Pancreas (tissue), 10 donors: ENCODE measurements at regions not wholly inside any gene's neighbourhood (a gene's known extent, or its start where the extent isn't known, plus 50 kb on each side); places are given as distances from the start of the nearest gene placed in this dataset.

Experiments used
- ATAC-seq, 4 donors: fragments of 200-7000 bp; cut with Tn5 transposase; one replicate each; pipeline versions ENCODE4 v1.8.0 to v1.9.1; 2020; ENCODE audit warnings: mild to moderate bottlenecking in 4 of 4, moderate library complexity in 4 of 4
- DNase-seq, 6 donors: peaks; one replicate each; pipeline ENCODE4 v3.0.0-alpha.2; 2020
- FAIRE-seq: peaks from 2 replicates; lab custom pipeline; 2012; peaks lifted over from hg19 to GRCh38; lab: Jason Lieb, UNC
- H3K27ac ChIP-seq, 4 donors: fragments of 200-600 bp; sonication (generic); 1 replicate in 3 of 4; 2 replicates in 1 of 4; pipeline versions ENCODE4 v1.5.0 to v1.8.0; 2020
- H3K27me3 ChIP-seq, 4 donors: fragments of 200-600 bp; one replicate each; pipeline ENCODE4 v1.8.0; 2021
- H3K36me3 ChIP-seq, 3 donors: fragments of 200-600 bp; sonication (generic) in 1 of 3; one replicate each; pipeline versions ENCODE4 v1.5.0 to v1.8.0; 2020 to 2021
- H3K4me1 ChIP-seq, 3 donors: fragments of 200-600 bp; one replicate each; pipeline ENCODE4 v1.8.0; 2021
- H3K4me3 ChIP-seq, 4 donors: fragments of 200-600 bp; sonication (generic) in 2 of 4; one replicate each; pipeline versions ENCODE4 v1.5.0 to v1.8.0; 2020 to 2021
- H3K9me3 ChIP-seq, 4 donors: fragments of 200-600 bp; one replicate each; pipeline ENCODE4 v1.8.0; 2021
- CTCF ChIP-seq, 4 donors: fragments of 200-600 bp; sonication (generic) in 3 of 4; IDR thresholded peaks; one replicate each; pipeline versions ENCODE4 v1.5.0 to v1.8.0; 2021; ENCODE audit warnings: antibody characterized with exemption in 4 of 4
- WGBS, 2 donors: extraction: QIAGEN DNeasy Blood & Tissue Kit; methylation state at CpG; one replicate each; pipeline ENCODE4 v1.1.7; 2013; 5-methylcytosine and 5-hydroxymethylcytosine counted together
- intact Hi-C, 3 donors: fragments of 100-400 bp; cut with DNase I; formaldehyde crosslinking; loops; one replicate each; pipeline versions ENCODE4 v1.11.1 to v1.14.2; 2022
- donor health status: healthy with polysubstance abuse.
- donor health status: DM: no; HTN: no; CAD: no; lungs with moderate emphysema.
- donor health status: DM: no; HTN: no; CAD: no.
- donor health status: control.
- donor health status: control.
- donor health status: Bipolar disorder and iron deficiency.
- donor health status: DM: yes; HTN: yes; CAD: no.
- donor health status: DM: no; HTN: no; CAD: no.
- donor health status: DM: no; HTN: no; CAD: no.
- donor health status: DM: yes; HTN: yes; CAD: no.

- ATAC-seq, result no peak
- no peak for TF ChIP-seq CTCF (IDR thresholded peaks at IDR 0.05)
- no peak for FAIRE-seq
These were observed 116.3 kb upstream of the SLC25A48 start for GRCh38 chr5:135718151-135718550.

GRCh38 chr5:135715267-135716055 lies 119.0 kb upstream of the SLC25A48 start:
- Histone ChIP-seq H3K36me3 (no peaks in the 10 kb centered on the region), H3K4me1 (no peaks in the 10 kb centered on the region), H3K9me3 (no peaks in the 10 kb centered on the region), H3K4me3 (no peak overlapping the region), H3K27me3 (no peaks in the 10 kb centered on the region), H3K27ac (no peak overlapping the region)
- 80 to 85% methylated on average over 4 of the region's 4 CpGs for WGBS, 2 donors
- intact Hi-C loops, result no loop called here
- peak in 1 of 4 donors; percentile 31 for ATAC-seq
- no peak for DNase-seq
- FAIRE-seq, result no peak
- no peak for TF ChIP-seq CTCF (IDR thresholded peaks at IDR 0.05)

More at GRCh38 chr5:135718151-135718550, 116.3 kb upstream of the SLC25A48 start:
- H3K4me1 ChIP-seq, result no peaks in the 10 kb centered on the region
- H3K36me3 ChIP-seq, result no peaks in the 10 kb centered on the region
- H3K27me3 ChIP-seq, result no peaks in the 10 kb centered on the region
- no peaks in the 10 kb centered on the region for H3K9me3 ChIP-seq
- no peak for DNase-seq
- 59 to 64% methylated on average over 4 of the region's 4 CpGs for WGBS, 2 donors
- H3K4me3 ChIP-seq, result no peak overlapping the region
- no peak overlapping the region for H3K27ac ChIP-seq
- intact Hi-C loops, result no loop called here

- no peak overlapping the region for H3K27ac ChIP-seq
- 64 to 74% methylated on average over 10 of the region's 10 CpGs for WGBS, 2 donors
These were observed 120.2 kb upstream of the SLC25A48 start for GRCh38 chr5:135714126-135714894.

GRCh38 chr5:135713161-135713915 lies 121.1 kb upstream of the SLC25A48 start:
- no peak overlapping the region for H3K4me3 ChIP-seq
- FAIRE-seq, result no peak
- no peaks in the 10 kb centered on the region for H3K4me1 ChIP-seq
- intact Hi-C loops, result no loop called here
- DNase-seq, result no peak
- no peak for ATAC-seq
- H3K27ac ChIP-seq, result no peak overlapping the region
- H3K36me3 ChIP-seq, result no peaks in the 10 kb centered on the region
- 74 to 76% methylated on average over 11 of the region's 11 CpGs for WGBS, 2 donors
- H3K27me3 ChIP-seq, result no peaks in the 10 kb centered on the region
- H3K9me3 ChIP-seq, result no peaks in the 10 kb centered on the region
- no peak for TF ChIP-seq CTCF (IDR thresholded peaks at IDR 0.05)

More at GRCh38 chr5:135714126-135714894, 120.2 kb upstream of the SLC25A48 start:
- Histone ChIP-seq H3K36me3 (no peaks in the 10 kb centered on the region), H3K4me3 (no peak overlapping the region), H3K27me3 (no peaks in the 10 kb centered on the region), H3K9me3 (no peaks in the 10 kb centered on the region), H3K4me1 (no peaks in the 10 kb centered on the region)
- ATAC-seq (no peak), FAIRE-seq (no peak), DNase-seq (no peak)
- intact Hi-C loops, result no loop called here
- no peak for TF ChIP-seq CTCF (IDR thresholded peaks at IDR 0.05)
